HG02884 (cell line): ENCODE measurements at regions not wholly inside any gene's neighbourhood (a gene's known extent, or its start where the extent isn't known, plus 50 kb on each side); places are given as distances from the start of the nearest gene placed in this dataset.

ENCODE experiments used
- ATAC-seq: cut with Tn5 transposase; IDR thresholded peaks from one replicate; pipeline ENCODE4 v1.9.1; 2021; ENCODE audit warnings: mild to moderate bottlenecking, moderate library complexity; ENCODE audit not compliant: unreplicated experiment

DNA sequence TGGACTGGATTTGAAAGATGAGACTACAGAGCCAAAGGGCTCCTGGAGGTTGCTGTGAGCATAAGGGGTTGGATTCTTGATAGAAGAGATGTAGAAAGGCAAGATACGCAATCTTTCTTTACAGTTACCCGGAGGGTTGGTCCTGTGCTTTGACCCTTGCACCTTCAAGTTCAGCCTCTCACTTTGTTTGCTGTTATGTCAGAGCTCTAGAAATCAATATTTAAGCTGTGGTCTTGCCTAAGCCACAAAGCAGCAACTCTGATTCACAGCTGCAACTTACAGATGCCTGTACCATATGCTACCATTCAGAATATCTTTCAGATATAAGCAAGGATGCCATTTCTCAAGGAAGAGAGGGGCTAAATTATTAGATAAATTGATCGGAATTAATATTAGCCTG is 943.1 kb upstream of the LRRTM1 start:
- ATAC-seq = no peak

DNA sequence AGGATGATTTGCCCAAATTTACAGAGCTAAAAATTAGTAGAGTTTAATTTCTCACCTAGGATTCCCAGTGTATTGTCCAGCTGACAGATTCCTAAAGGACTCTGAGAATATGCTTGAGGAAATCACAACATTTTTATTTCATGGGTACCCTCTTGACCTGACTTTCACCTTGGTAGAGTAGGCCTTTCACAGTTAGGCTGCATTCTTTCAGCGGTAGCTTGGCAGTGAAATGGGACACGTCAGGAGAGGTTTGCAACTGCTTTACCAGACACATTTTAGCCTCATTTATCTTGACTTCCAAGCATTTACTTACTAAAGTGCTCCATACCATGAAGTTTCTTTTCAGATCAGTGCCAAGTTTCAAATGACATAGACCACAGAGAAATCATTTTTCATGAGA is 937.9 kb upstream of the LRRTM1 start:
- ATAC-seq = no peak

DNA sequence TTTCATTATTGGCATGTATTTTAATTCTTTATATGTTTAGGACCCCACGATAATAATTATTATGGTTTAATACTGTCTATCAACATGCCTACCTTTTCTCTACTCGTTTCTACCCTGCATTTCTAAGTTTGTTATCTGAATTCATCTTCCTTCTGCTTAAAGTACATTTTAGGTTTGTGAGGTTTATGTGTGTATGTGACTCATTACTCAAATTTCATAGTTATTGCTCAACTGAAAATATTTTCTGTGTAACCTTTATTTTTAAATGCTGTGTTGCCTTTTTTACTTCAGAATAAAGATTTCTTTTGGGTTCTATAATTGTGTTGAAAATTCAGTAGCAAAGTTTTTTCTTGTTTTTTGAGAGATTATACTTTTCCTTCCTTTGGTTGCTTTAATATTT is 933.9 kb upstream of the LRRTM1 start:
- ATAC-seq = no peak

DNA sequence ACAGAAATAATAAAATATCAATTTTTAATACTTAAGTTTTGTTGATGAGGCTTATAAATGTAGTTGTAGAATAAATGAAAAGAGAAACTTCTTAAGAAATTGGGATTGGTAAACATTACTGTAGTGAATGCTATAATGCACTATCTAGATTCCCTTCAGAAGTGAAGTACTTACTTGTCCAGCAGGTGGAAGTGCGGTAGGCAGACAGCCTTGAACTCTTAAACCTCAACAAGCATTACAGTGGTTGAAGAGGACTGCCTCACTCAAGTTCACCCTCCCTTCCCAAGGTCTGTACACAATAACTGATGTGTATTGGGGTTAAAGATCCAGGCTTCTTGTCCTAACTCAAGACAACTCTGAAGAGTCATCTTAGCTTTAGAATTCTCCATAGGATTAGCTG is 931.0 kb upstream of the LRRTM1 start:
- ATAC-seq = no peak

DNA sequence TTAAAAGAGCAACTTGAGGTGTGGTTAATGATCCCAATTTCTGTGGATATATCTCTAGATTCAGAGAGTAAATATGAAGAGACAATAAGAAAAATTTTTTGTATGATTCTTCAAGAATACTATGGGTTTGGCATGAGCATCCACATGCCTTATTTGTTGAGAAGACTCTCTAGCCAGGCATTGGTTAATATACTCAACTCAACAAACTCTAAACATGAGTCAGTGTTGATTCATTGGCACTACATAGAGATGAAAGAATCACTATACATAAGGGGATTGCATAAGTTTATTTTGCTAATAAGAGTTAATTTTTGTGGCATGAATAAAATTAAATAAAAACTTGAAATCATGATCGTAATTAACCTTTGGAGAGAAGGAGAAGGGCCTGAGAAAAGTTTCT is 930.2 kb upstream of the LRRTM1 start:
- no peak for ATAC-seq

DNA sequence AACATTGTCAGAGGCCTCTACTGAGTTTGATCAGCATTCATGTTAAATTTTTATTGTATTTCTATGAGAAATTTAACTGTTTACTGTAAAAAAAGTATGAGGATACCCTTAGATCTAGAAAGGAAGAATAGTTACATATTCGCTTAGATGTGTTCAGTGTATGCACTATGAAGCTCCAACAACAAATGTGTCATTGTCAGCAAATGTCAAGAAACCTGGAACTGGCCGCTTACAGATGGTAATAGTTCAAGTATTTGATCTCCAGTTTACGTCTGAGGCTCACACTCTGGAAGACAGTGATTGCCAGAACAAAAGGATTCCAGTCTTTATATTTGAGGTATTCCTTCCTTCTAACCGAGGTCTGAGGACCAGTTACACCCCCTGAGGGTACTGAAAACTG is 921.2 kb upstream of the LRRTM1 start:
- ATAC-seq = no peak

DNA sequence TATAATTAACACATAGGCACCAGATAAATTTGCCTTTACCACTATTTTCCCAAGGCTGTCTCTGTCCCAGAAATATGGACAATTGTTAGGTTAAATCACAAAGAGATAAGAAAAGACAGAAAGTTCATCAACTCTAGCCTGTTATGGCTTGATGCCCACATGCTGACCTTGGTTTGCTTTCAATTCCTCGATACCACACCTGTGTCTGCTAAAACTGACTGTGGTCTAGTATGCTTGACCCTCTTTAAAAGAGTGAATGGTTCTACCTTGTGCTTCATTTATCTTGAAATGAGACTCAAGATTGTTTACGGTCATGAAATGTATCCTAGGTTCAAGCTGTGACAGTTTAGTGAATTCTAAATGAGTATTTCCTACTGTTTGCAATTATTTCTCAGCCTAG is 909.0 kb upstream of the LRRTM1 start:
- ATAC-seq = no peak

DNA sequence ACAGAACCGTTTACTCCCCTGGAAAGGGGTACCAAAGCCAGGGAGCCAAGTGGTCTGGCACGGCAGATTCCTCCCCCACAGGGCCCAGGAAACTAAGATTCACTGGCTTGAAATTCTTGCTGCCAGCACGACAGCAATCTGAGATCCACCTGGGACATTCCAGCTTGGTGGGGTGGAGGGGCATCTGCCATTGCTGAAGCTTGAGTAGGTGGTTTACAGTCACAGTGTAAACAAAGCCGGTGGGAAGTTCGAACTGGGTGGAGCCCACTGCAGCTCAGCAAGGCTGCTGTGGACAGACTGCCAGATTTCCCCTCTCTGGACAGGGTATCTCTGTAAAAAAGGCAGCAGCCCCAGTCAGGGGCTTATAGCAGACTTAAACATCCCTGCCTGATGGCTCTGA is 901.7 kb upstream of the LRRTM1 start:
- ATAC-seq = no peak

DNA sequence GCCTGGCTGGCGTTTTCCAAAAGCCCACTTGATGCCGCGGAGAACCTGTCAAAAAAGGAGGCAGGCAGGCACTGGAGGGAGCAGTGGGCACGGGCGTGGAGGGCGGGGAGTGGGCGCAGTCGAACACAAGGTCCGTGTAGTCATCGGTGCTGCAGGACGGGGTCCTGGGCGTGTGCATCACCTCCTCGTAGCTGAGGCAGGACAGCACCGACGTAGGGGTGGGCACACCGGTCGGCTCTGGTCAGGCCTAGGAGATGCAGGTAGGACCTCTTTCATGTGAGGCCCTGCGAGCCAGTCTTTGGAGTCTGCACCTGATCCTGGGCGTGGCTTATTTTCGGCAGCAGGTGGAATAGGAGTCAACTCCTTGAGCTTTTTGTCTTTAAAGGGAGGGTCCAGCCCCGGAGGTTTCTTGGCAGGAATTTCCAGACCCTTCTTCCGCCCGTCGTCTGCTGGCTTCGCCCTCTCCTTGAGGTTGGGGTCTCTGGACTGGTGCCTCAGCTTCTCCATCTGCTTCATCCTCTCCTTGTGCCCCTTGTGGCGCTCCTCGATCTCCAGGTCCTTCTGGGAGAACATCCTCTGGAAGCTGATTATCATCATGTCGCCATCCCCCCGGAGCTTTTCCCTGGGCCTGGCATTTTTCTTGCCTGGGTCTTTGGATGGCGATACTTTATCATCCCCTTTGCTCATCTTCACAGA is 892.5 kb upstream of the LRRTM1 start:
- no peak for ATAC-seq

DNA sequence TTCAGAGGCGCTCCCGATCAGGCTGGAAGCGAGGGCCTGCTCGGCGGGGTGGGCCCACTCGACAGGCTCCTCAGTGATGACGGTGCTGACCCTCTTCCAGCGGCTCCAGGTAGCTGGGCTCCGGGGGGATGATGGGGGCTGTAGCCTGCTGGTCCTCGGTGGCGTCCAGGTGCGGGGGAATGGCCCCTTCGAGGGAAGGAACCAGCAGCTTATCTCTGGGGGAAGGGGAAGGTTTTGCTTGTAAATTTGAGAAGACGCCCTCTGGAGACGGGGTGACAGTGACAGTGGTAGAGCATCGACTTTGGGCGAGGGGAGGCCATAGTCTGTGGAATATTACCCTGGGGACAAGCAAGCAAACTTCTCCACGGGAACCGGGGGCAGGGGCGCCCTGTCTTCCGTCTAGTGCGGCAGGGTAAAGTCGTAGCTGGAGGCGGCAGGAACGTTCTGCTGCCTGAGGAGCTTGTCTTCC is 891.9 kb upstream of the LRRTM1 start:
- no peak for ATAC-seq

DNA sequence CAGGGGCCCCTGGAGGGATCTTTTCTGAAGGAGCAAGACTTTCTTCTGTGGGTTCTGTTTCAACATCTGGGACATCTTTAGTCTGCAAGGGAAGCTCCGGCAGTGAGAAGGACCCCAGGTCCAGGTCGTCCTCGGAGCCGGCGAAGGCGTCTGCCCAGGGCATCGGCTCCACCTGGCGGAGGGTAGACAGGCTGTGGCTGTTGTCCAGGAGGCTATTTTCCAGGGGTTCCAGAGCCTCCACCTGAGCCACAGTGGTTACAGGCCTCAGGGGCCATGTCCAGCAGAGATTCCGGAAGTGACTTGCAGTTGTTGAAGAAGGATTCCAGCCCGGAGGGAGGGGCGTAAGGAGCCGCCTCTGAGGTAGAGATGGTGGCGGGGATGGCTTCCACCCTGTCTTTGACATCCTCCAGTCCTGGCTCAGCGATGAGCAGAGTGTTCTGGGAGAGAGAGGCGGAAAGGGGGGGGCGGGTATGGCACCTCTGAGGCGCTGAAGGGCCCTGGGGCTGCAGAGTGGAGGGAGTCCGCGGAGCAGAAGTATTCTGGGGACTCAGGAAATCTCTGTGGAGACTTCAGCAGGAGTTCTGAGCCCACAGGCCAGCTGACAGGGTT is 891.3 kb upstream of the LRRTM1 start:
- no peak for ATAC-seq

DNA sequence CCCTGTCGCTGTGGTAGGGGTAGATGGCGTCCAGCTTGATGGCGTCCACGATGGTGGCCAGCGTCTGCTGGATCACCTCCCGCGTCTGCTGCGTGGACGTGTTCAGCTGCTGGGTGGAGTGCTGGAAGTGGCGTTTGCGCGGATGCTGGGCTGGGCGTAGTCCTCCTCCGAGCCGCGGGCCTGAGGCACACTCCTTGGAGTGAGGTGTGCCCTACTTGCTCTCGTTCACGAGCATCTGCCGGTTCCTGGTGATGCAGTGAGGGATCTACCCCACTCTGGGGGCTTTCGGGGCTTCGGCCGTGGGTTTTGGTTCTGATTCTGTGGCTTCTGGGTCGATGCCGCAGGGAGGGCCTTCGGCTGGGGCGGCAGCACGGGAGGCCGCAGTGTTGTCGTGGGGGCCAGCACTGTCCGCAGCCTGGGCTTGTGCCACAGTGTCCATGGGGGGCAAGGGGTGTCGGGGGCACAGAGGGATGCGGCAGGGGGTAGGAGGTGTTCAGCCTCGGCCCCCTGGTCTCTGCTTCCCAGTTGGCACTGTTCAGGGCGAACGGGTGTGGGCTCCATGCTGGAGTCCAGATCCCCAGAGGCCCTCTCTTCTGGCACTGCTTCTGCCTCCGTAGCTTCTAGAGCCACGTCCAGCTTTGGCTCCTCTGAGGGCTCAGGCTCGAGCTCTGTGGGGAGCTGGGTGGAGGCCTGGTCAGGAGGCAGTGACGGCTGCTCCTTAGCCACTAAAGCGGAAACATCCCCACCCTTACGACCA is 890.6 kb upstream of the LRRTM1 start:
- ATAC-seq = no peak

DNA sequence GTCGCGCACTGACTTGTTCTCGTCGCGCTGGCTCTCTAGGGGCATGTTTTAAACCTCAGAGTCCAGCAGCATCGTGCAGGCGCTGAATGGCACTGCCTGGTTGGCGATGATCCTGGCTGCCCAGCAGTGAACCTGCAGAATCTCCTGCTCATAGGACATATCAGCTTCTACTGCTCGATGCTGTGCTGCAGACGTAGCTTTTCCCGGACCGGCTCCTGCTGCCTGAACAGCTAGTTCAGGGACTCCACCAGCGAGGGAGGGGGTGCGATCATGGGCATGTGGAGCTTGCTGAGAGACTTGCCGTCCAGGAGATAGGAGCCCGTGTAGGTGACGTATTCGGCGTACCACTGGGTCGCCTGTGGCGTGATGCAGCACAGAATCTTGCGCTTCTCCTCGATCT is 890.0 kb upstream of the LRRTM1 start:
- ATAC-seq = no peak

DNA sequence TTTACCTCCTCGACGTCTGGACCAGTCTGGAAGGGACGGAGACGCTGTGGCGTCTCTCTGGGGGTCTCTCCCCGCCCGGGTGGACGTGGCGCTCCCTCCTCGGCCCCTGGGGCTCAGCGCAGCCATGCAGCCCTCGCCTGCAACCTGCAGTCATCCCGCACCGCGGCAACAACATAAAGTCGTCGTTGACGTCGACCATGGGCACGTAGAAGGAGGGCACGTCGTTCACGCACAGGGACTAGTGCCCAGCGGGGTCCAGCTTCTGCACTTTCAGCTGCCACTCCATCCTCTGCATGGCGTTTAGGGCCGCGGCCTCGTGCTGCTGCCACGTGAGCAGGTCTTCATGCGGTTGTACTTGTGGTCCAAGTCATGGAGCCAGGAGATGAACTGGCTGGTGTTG is 889.6 kb upstream of the LRRTM1 start:
- no peak for ATAC-seq

DNA sequence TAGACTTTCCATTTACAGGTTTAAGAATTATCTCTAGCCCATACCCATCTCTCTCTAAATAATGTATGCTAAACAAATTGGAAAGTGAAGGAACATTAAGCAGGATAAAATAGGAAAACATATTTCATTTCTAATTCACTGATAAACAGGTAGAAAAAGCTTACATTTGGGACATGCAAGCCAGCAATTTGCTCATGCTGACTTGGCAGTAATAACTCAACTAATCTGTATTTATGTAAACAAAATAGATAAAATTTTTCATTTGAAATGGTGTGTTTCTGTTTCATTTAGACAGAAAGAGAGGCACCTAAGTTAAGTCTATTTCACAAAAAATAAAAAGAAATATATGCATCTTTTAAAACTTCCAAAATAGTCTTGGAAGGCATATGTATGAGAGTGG is 877.3 kb upstream of the LRRTM1 start:
- no peak for ATAC-seq

DNA sequence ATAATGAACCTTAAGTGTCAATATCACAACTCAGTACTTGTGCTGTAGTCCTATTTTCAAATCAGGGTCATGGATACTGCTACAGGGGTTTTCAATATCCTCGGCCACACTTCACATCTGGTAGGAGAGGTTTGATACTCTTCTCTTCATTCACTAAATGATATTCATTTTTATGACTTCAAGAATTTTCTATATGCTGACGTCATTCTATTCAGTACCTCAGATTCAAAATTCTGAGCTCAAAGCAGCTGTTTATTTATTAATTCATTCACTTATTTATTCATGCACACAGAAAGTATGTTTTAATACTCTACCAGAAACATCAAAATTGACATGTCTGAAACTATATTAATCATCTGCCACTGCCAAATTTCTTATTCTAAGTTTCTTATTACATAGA is 866.9 kb upstream of the LRRTM1 start:
- ATAC-seq = no peak

DNA sequence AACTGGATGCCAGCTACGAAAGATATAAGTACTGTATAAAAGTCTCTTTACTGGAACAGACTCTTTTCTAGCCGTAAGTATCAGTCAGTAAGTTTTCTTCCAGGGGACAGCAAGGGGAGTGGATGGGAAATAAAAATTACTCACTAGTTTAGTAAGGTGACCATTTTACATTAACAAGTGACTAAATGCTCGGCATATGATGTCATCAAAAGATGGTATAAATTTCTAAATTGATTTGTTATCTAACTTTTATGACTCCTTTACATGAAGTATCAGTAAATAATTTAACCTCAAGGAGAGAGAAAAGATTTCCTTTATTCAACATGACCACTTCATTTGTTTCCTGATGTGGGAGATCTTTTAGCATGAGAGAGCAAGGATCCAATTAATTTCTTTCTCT is 859.0 kb upstream of the LRRTM1 start:
- ATAC-seq = no peak

DNA sequence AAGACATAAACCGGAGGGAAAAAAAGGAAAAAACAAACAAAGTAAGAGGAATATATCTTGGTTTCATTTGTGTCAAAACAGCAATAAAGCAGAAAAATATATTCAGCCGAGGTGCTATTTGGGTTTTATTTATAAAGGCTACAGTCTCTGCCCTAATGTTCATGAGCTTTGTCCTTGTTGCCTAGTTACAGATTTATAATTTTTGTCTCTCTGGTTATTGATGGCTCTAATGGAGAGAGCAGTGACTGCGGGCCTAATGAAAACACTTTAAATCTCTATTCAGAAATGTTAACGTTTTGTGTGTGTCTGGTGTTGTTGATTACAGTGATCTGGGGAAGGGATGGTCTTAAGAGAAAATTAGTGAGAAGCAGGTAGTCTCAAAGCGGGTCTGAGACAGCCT is 854.0 kb upstream of the LRRTM1 start:
- no peak for ATAC-seq

DNA sequence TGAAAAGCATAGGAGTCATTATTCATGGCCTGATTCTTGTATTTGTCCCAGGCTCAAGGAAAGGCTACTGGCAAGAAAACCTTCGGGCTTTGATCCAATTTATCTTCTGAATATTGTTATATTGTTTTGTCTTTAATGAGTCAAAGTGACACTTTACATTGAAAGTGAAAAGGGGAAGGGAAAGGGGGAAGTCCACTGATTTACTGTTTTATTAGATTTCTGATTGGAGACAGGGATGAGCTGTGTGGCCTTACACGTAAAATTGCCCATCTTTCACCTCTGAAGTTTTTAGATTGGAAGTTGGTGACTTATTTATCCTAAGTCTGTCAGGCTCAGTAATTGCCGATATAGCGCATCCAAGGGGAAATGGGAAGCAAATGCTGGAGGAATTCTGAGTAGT is 843.8 kb upstream of the LRRTM1 start:
- no peak for ATAC-seq

DNA sequence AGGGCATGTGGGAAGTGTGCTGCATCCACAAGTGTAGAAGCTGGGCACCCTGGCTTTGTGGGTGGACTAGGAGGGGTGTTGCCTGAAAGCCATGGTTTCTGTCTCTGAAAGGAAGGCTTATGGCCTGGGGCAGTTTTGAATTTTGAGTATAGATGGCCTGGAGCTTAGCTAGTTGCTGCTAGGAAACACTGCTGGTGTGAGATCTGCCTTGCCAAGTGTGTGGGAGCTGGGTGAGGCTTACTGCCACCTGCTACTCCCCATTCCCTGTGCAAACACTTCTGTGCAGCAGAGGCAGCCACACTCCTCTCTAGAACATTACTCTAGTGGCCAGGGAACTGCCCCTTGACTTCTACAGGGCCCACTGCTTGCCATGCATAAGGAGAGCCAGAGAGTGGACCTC is 831.7 kb upstream of the LRRTM1 start:
- no peak for ATAC-seq

DNA sequence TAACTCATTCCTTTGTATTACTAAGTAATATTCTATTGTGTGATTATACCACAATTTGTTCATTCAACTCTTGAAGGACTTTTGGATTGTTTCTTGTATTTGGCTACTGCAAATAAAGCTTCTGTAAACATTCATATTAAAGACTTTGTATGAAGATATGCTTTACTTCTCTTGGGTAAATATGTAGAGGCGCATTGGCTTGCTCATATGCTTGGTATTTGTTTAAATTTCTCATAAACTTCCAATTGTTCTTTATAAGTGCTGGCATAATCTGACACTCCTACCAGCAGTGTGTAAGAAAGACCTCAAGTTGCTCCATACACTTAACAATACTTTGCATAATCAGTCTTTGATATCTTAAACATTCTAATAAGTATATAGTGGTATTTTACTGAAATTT is 792.8 kb upstream of the LRRTM1 start:
- ATAC-seq = no peak

DNA sequence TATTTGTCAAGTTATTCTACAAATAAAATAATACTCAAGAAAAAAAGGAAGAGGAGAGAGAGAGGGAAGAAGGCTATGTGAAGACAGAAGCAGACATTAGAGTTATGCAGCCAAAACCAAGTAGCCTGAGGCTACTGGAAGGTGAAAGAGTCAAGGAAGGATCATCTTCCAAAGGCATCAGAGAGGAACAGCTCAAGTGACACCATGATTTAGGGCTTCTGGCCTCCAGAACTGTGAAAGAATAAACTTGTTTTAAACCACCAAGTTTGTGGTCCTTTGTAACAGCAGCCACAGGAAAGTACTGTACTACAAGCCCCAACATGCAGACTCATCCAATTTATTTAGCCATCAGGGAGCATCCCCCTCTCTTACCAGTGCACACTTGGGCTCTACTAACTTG is 788.5 kb upstream of the LRRTM1 start:
- ATAC-seq = no peak
